GM19397 (cell line): ENCODE measurements at regions not wholly inside any gene's neighbourhood (a gene's known extent, or its start where the extent isn't known, plus 50 kb on each side); places are given as distances from the start of the nearest gene placed in this dataset.

Experiments used
- ATAC-seq: cut with Tn5 transposase; IDR thresholded peaks from one replicate; pipeline ENCODE4 v1.9.1; 2021; ENCODE audit warnings: mild to moderate bottlenecking, moderate library complexity; ENCODE audit not compliant: unreplicated experiment

DNA sequence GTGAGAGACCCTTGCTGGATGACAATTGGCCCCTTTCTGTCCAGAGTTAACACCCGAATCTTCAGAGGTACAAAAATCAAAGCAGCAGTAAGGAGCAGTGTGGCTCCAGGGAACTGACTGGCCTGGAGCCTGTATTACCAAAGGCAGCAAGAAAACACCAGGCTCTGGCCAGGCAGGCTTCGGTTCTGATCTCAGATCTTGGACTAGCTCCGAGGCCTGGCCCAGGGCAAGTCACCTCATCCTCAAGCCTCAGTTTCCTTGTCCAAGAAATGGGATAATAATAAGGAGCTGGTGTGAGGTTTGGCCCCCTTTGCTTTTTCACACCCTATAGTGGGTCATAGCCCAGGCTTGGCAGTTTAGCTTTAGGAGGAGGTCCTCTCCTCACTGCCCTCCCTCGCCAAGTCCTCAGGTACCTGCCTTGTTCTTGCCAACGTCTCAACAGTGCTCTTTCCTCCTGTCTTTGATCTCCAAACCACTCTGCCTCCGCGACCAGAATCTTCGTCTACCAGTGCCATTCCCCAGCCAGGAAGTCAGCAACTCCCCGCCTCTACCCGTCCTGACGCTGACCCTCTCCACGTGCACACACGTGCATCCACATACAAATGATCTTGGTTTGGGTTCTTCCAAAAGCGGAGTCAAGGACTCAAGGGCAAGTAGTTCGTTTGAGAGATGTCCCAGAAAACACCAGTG lies 82.6 kb upstream of the TLE3 start:
- ATAC-seq: no peak

DNA sequence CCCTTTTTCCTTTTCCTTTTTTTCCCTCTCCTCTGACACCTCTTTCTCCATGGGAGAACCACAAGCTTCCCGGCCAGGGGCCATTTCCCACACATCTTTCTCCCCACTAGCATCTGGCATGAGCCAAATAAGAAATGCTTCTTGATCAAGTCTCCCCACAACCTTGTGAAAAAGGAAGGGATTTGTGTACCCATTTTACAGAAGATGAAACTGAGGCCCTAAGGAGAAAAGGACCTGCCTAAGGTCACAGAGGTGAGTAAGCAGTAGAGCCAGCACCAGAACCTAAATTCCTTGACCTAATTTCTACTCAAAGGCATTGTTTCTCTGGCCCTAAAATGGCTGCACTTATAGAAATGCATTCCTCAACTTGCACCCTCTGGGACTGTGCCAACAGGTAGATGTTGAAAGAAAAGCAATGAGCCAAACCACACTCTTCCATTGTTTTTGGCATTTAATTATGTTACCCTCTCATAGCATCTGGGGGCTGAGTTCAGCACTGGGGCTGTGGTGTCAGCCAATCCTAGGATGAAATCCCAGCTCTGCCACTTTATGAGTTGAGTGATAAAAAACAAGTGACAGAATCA lies 81.7 kb upstream of the TLE3 start:
- ATAC-seq: no peak

DNA sequence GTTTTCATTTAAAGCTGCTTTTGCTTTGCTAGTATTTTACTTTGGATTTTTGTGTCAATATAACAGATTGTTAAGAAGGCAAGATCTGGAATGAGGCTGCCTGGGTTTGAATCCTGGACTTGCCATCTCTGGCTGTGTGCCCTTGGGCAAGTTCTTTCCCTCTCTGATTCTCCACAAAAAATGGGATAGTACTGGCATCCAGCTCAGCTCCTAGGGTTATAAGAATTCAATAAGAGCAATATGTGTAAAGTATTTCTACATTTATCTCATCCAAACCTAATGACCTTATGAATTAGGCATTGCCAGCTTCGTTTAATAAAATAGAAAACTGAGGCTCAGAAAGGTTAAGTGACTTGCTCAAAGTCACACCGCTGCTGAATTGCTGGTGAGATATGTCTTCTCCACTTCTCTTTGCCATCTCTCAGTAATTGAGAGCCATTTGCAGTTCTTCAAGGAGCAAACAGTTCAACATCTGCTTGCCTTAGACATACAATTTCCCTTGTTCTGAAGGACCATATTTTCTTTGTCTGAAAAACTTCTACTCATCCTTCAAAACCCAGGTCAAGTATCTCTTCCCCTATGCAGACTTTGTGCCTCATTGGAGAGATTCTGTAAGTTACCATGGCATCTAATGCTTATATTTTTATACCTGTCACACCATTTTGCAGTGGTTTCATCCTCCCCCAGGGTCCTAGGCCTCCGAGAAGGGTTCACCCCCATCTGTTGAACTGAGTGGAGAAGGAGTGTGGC lies 80.8 kb upstream of the TLE3 start:
- ATAC-seq: no peak

GRCh38 chr15:70172566-70173225 lies 75.0 kb upstream of the TLE3 start:
- no peak for ATAC-seq

DNA sequence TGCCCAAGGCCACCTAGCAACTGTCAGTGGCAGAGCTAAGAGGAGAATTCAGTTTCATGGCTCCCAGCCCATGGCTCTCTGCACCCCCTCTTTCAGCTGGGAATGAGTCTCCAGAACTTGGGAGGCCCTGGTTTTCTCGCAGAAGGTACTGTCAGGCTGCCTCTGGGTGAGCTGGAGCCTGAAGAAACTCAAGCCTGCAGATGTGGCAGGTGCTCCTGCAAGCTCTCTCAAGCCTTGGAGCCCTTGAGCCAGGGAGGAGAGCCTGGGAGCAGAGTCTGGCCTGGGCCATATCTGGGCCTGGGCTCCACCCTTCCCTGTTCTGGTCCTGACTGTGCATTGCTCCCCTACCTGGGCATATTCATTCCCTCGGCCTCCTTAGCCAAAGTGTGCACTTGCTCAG lies 74.4 kb upstream of the TLE3 start:
- ATAC-seq: no peak

- no peak for ATAC-seq
These were observed 73.7 kb upstream of the TLE3 start for GRCh38 chr15:70171256-70171886.

- no peak for ATAC-seq
These were observed 72.5 kb upstream of the TLE3 start for GRCh38 chr15:70170096-70170699.

DNA sequence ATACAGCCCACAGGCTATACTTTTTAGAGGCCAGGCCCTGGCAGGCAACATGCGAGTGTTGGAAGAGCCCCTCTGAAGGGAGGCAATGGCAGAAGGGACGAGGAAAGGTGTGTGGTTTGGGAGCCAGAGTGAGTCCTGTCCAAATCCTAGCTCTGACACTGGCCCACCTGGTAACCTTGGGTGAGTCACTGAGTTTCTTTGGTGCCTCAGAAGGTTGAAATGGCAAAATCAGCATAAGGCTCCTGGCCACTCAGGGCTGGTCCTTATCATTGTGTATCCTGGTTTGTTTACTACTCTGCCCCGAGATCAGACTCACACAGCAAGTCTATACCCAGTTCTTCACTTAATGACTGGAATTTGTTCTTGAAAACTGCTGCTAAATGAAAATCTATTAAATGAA lies 71.4 kb upstream of the TLE3 start:
- no peak for ATAC-seq

DNA sequence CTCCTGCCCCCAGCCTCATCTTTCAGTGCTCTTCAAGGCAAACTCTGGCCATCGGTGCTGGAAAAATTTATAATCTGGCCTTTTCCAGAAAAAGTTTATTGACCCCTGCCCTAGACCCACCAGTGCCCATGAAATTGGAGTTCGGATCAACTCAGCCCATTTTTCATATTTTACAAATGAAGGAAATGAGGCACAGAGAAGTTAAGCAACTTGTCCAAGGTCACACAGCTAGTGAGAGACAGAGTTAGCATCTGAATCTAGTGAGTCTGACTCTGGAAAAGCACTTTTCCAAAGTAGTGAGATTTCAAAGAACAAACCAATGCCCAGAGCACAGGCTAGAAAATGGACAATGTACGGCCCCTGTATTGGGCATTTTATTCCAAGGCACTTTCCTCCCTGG lies 69.4 kb upstream of the TLE3 start:
- no peak for ATAC-seq

- no peak for ATAC-seq
These were observed 68.9 kb upstream of the TLE3 start for GRCh38 chr15:70166506-70167087.

- ATAC-seq: no peak
These were observed 68.1 kb upstream of the TLE3 start for GRCh38 chr15:70165716-70166284.

DNA sequence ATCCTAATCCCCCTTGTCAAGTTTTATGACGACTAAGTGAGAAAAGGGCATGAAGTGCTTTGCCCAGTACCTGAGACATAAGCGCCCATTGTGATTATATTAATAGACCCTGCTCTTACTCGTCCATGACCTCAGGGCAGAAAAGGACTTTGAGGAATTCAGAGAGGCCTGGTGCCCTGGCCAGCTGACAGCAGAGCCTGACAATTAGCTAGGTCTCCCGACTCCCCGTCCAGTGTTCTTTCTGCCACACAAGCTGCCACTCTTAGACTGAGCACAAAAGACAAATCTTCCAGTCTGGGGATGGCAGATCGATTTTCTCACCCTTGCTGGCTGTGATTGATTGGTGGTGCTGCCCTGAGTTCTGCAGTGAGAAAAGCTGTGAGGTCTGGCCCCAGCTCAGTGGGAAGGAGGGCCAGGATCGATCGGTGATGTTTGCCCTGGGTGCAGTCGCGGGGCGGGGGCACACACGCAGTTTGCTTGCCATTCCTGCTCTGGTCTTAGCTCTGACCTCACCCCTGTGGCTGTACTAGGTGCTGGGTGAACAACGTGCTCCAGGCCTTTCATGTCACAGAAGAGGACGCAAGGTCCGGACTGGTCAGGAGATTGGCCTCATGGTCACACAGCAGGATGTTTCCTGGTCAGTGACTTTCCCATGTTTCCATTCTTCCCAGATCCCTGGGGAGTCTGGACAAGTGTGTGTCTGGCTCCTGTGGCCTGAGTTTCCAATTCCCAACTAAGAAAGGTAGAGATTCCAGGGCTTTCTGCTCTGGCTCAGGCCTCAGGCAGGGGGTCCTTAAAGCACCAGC lies 67.4 kb upstream of the TLE3 start:
- no peak for ATAC-seq

- ATAC-seq: no peak
These were observed 66.6 kb upstream of the TLE3 start for GRCh38 chr15:70164156-70164900.

GRCh38 chr15:70160803-70161565 lies 63.3 kb upstream of the TLE3 start:
- ATAC-seq: no peak

GRCh38 chr15:70160267-70160666 lies 62.5 kb upstream of the TLE3 start:
- no peak for ATAC-seq

GRCh38 chr15:70159713-70160009 lies 61.9 kb upstream of the TLE3 start:
- no peak for ATAC-seq

- no peak for ATAC-seq
These were observed 61.4 kb upstream of the TLE3 start for GRCh38 chr15:70159001-70159712.
